NCI-H345 treated with DMSO at 0.1 percent for 48 hours (cell line): ENCODE measurements at regions not wholly inside any gene's neighbourhood (a gene's known extent, or its start where the extent isn't known, plus 50 kb on each side); places are given as distances from the start of the nearest gene placed in this dataset.
"Not testable (repeated sequence)": the region's sequence is repeated elsewhere in the genome, so short reads cannot be mapped to it uniquely, and the experiment has no call there.

Source experiments
- DNase-seq: peaks from one replicate; lab custom pipeline; 2025; ENCODE audit not compliant: unreplicated experiment; lab: John Stamatoyannopoulos, UW

- DNase-seq = no peak
These were observed 189.8 kb upstream of the SLC16A7 start for GRCh38 chr12:59405992-59406391.

GRCh38 chr12:59404109-59404650 is 191.6 kb upstream of the SLC16A7 start:
- DNase-seq = no peak

GRCh38 chr12:59403259-59403932 is 192.4 kb upstream of the SLC16A7 start:
- peak; percentile 39 for DNase-seq

- DNase-seq = no peak
These were observed 194.0 kb upstream of the SLC16A7 start for GRCh38 chr12:59401862-59402261.

GRCh38 chr12:59398164-59398563 is 197.7 kb upstream of the SLC16A7 start:
- DNase-seq = no peak

GRCh38 chr12:59396919-59397318 is 198.9 kb upstream of the SLC16A7 start:
- no peak for DNase-seq

- peak; percentile 27 for DNase-seq
These were observed 199.3 kb upstream of the SLC16A7 start for GRCh38 chr12:59396519-59396918.

GRCh38 chr12:59395310-59395709 is 200.5 kb upstream of the SLC16A7 start:
- not testable (repeated sequence) for DNase-seq

- no peak for DNase-seq
These were observed 202.3 kb upstream of the SLC16A7 start for GRCh38 chr12:59393506-59393905.

- no peak for DNase-seq
These were observed 205.8 kb upstream of the SLC16A7 start for GRCh38 chr12:59389968-59390576.

GRCh38 chr12:59388694-59389093 is 207.1 kb upstream of the SLC16A7 start:
- DNase-seq = no peak

- DNase-seq = no peak
These were observed 207.7 kb upstream of the SLC16A7 start for GRCh38 chr12:59388176-59388575.

- DNase-seq = no peak
These were observed 209.6 kb upstream of the SLC16A7 start for GRCh38 chr12:59386236-59386635.

GRCh38 chr12:59383079-59383822 is 212.6 kb upstream of the SLC16A7 start:
- no peak for DNase-seq

GRCh38 chr12:59382282-59383078 is 213.3 kb upstream of the SLC16A7 start:
- DNase-seq = no peak

GRCh38 chr12:59381106-59381505 is 214.7 kb upstream of the SLC16A7 start:
- no peak for DNase-seq

GRCh38 chr12:59375633-59376032 is 220.2 kb upstream of the SLC16A7 start:
- no peak for DNase-seq

GRCh38 chr12:59374783-59375182 is 221.0 kb upstream of the SLC16A7 start:
- no peak for DNase-seq

GRCh38 chr12:59372956-59373355 is 222.9 kb upstream of the SLC16A7 start:
- DNase-seq = no peak

GRCh38 chr12:59370933-59371332 is 224.9 kb upstream of the SLC16A7 start:
- DNase-seq = no peak

- no peak for DNase-seq
These were observed 230.7 kb upstream of the SLC16A7 start for GRCh38 chr12:59365133-59365532.
